ENCODE measurements at regions not wholly inside any gene's neighbourhood (a gene's known extent, or its start where the extent isn't known, plus 50 kb on each side); places are given as distances from the start of the nearest gene placed in this dataset.

DNA sequence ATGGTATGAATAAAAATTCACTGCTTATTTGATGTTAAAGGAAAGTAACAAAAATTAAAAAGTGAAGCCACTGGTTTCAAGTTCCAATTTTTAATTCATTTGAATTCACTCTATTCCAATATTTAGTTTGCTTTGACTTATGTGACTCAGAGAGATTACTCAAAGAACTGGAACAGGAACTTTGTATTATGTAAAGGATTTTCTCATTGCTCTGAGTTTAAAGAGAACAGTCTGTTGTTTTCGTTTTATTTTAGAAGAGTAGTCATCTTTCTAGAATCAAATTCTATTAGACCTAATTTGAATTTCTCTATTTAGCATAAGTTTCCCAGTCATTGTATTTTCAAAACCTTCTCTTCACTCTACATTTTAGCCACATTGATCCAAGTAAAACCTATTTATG is 300.1 kb upstream of the SLC8A1 start:
- TF ChIP-seq, protein P1, sequence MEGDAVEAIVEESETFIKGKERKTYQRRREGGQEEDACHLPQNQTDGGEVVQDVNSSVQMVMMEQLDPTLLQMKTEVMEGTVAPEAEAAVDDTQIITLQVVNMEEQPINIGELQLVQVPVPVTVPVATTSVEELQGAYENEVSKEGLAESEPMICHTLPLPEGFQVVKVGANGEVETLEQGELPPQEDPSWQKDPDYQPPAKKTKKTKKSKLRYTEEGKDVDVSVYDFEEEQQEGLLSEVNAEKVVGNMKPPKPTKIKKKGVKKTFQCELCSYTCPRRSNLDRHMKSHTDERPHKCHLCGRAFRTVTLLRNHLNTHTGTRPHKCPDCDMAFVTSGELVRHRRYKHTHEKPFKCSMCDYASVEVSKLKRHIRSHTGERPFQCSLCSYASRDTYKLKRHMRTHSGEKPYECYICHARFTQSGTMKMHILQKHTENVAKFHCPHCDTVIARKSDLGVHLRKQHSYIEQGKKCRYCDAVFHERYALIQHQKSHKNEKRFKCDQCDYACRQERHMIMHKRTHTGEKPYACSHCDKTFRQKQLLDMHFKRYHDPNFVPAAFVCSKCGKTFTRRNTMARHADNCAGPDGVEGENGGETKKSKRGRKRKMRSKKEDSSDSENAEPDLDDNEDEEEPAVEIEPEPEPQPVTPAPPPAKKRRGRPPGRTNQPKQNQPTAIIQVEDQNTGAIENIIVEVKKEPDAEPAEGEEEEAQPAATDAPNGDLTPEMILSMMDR (conservative IDR thresholded peaks at IDR 0.05): no peak
- TF ChIP-seq ZFX (IDR thresholded peaks at IDR 0.05): no peak
